ENCODE measurements at regions not wholly inside any gene's neighbourhood (a gene's known extent, or its start where the extent isn't known, plus 50 kb on each side); places are given as distances from the start of the nearest gene placed in this dataset.
A peak's percentile ranks its signal among the peaks of the same experiment; 100 is the strongest.

GRCh38 chr9:134519375-134520070, 122.1 kb upstream of the COL5A1 start:
- Histone ChIP-seq H3K4me3 (no peak overlapping the region), H3K9me3 (no peaks in the 10 kb centered on the region), H3K27ac (no peak overlapping the region), H3K4me1 (no peaks in the 10 kb centered on the region), H3K27me3 (no peaks in the 10 kb centered on the region), H3K36me3 (no peaks in the 10 kb centered on the region)
- DNase-seq = no peak
- intact Hi-C loops (cut with DNase I; ENCODE audit: low total_unique reads) = no loop called here
- TF ChIP-seq CTCF (IDR thresholded peaks at IDR 0.05) (no peak), POLR2A (IDR thresholded peaks at IDR 0.05) (no peak)

GRCh38 chr9:134521817-134522501, 119.6 kb upstream of the COL5A1 start:
- no peak overlapping the region for H3K27ac ChIP-seq
- no peaks in the 10 kb centered on the region for H3K9me3 ChIP-seq
- TF ChIP-seq CTCF (IDR thresholded peaks at IDR 0.05) (no peak), POLR2A (IDR thresholded peaks at IDR 0.05) (no peak)
- intact Hi-C loops (cut with DNase I; ENCODE audit: low total_unique reads) = no loop called here
- no peaks in the 10 kb centered on the region for H3K27me3 ChIP-seq
- H3K4me3 ChIP-seq = no peak overlapping the region
- DNase-seq = no peak
- peaks cover 0 to 3% of the 10 kb centered on the region in 2 donors for H3K4me1 ChIP-seq
- H3K36me3 ChIP-seq = no peaks in the 10 kb centered on the region

- TF ChIP-seq CTCF (IDR thresholded peaks at IDR 0.05) = no peak
- TF ChIP-seq POLR2A (IDR thresholded peaks at IDR 0.05) = no peak
- Histone ChIP-seq H3K4me3 (no peak overlapping the region), H3K9me3 (no peaks in the 10 kb centered on the region), H3K4me1 (peaks cover 0 to 3% of the 10 kb centered on the region in 2 donors), H3K36me3 (no peaks in the 10 kb centered on the region), H3K27me3 (no peaks in the 10 kb centered on the region), H3K27ac (no peak overlapping the region)
- intact Hi-C loops (cut with DNase I; ENCODE audit: low total_unique reads) = no loop called here
- DNase-seq = no peak
Measured at GRCh38 chr9:134522502-134522848, 119.1 kb upstream of the COL5A1 start.

- intact Hi-C loops (cut with DNase I; ENCODE audit: low total_unique reads) = no loop called here
- Histone ChIP-seq H3K9me3 (no peaks in the 10 kb centered on the region), H3K27me3 (no peaks in the 10 kb centered on the region), H3K4me3 (no peak overlapping the region), H3K36me3 (no peaks in the 10 kb centered on the region), H3K27ac (no peak overlapping the region), H3K4me1 (peaks cover 0 to 3% of the 10 kb centered on the region in 2 donors)
- TF ChIP-seq CTCF (IDR thresholded peaks at IDR 0.05) (no peak), POLR2A (IDR thresholded peaks at IDR 0.05) (no peak)
- DNase-seq = no peak
Measured at GRCh38 chr9:134522976-134523375, 118.6 kb upstream of the COL5A1 start.

GRCh38 chr9:134525070-134525815, 116.4 kb upstream of the COL5A1 start:
- intact Hi-C loops (cut with DNase I; ENCODE audit: low total_unique reads) = no loop called here
- Histone ChIP-seq H3K4me1 (peaks cover 0 to 3% of the 10 kb centered on the region in 2 donors), H3K27ac (peak overlapping the region in 1 of 2 donors; percentile 57), H3K4me3 (no peak overlapping the region), H3K9me3 (peaks cover 0 to 7% of the 10 kb centered on the region in 2 donors), H3K36me3 (no peaks in the 10 kb centered on the region), H3K27me3 (no peaks in the 10 kb centered on the region)
- TF ChIP-seq POLR2A (IDR thresholded peaks at IDR 0.05) (no peak), CTCF (IDR thresholded peaks at IDR 0.05) (no peak)
- peak in 1 of 2 donors; percentile 14 for DNase-seq

All from uterus (tissue), 3 donors.